K562 (cell line): ENCODE measurements at regions not wholly inside any gene's neighbourhood (a gene's known extent, or its start where the extent isn't known, plus 50 kb on each side); places are given as distances from the start of the nearest gene placed in this dataset.

Experiments used
- ATAC-seq: fragments of 200-7000 bp; cut with Tn5 transposase; 3 replicates; pipeline ENCODE4 v1.9.1; 2020; ENCODE audit warnings: moderate library complexity
- BruUV-seq: library from RNA; stranded (reverse); fragments of 400-500 nt; replicated peaks from 2 replicates; lab custom pipeline; 2021; lab: Mats Ljungman, UMichigan
- CTCF ChIA-PET: fragments of 300-600 bp; formaldehyde crosslinking; extraction: SDS; loops from one replicate; lab custom pipeline; 2021; ENCODE audit warnings: low intra/inter-chr PET ratio; lab: Yijun Ruan, JAX
- POLR2A ChIA-PET: fragments of 300-600, 350-650 bp; sonication (Branson Sonifier 250); formaldehyde crosslinking; extraction: SDS; loops from one replicate; lab custom pipeline; 2021; ENCODE audit warnings: antibody characterized with exemption, inconsistent platforms; lab: Yijun Ruan, JAX
- DNase-seq, 4 experiments: peaks; one replicate each; pipeline versions ENCODE4 v3.0.0 to v3.0.0-alpha.2; 2011 to 2018; ENCODE audit warnings: low spot score in 3 of 4, mixed read lengths in 3 of 4; ENCODE audit errors: extremely low read depth in 1 of 4
- FAIRE-seq: peaks from 2 replicates; lab custom pipeline; 2011; peaks lifted over from hg19 to GRCh38; lab: Jason Lieb, UNC
- H2AFZ ChIP-seq: 2 replicates; pipeline ENCODE4 v1.6.0; 2011; ENCODE audit warnings: low read depth, low read length, control low read depth, inconsistent platforms
- H3K27ac ChIP-seq: fragments of 200-600 bp; 3 replicates; pipeline ENCODE4 v1.8.0; 2011; ENCODE audit warnings: low read depth, mild to moderate bottlenecking, control low read depth, inconsistent platforms, low read length, moderate library complexity, mixed read lengths; ENCODE audit errors: extremely low read depth
- H3K27me3 ChIP-seq, 2 experiments: fragments of 300-600 bp in 1 of 2; 2 replicates in 1 of 2; 3 replicates in 1 of 2; pipeline versions ENCODE4 v1.6.0 to v1.8.0; 2011; ENCODE audit warnings: inconsistent platforms in 2 of 2, low read length in 2 of 2, mild to moderate bottlenecking in 1 of 2, mixed read lengths in 1 of 2, moderate library complexity in 1 of 2; ENCODE audit not compliant: control insufficient read depth in 2 of 2, insufficient read depth in 2 of 2
- H3K36me3 ChIP-seq: fragments of 300-600 bp; 3 replicates; pipeline ENCODE4 v1.8.0; 2011; ENCODE audit warnings: mild to moderate bottlenecking, low read length, inconsistent platforms; ENCODE audit not compliant: control insufficient read depth, insufficient read depth
- H3K4me1 ChIP-seq, 2 experiments: fragments of 200-600 bp in 1 of 2; replicated peaks in 1 of 2; 2 replicates in 1 of 2; 3 replicates in 1 of 2; pipeline versions ENCODE4 v1.5.1 to v1.8.0; 2011; ENCODE audit warnings: inconsistent platforms in 2 of 2, low read length in 2 of 2, mild to moderate bottlenecking in 1 of 2, mixed read lengths in 1 of 2, moderate library complexity in 1 of 2; ENCODE audit not compliant: control insufficient read depth in 2 of 2, insufficient read depth in 2 of 2
- H3K4me2 ChIP-seq: 2 replicates; pipeline ENCODE4 v1.6.1; 2011; ENCODE audit warnings: low read length, control low read depth, inconsistent platforms, mixed read lengths; ENCODE audit not compliant: insufficient read depth
- H3K4me3 ChIP-seq: fragments of 200-600 bp; sonication (generic), shearing (Covaris generic); 2 replicates; pipeline ENCODE4 v1.5.1; 2016; ENCODE audit warnings: control low read depth, inconsistent platforms
- H3K79me2 ChIP-seq: fragments of 200-600 bp; 3 replicates; pipeline ENCODE4 v1.8.0; 2011; ENCODE audit warnings: low read length, inconsistent platforms; ENCODE audit not compliant: control insufficient read depth, insufficient read depth
- H3K9ac ChIP-seq, 2 experiments: 2 replicates each; pipeline versions ENCODE4 v1.6.0 to v1.6.1; 2011; ENCODE audit warnings: low read depth in 2 of 2, low read length in 2 of 2, control low read depth in 1 of 2, inconsistent platforms in 1 of 2, mild to moderate bottlenecking in 1 of 2, mixed read lengths in 1 of 2; ENCODE audit not compliant: insufficient read depth in 1 of 2
- H3K9me1 ChIP-seq: one replicate; pipeline ENCODE4 v1.6.0; 2011; ENCODE audit warnings: inconsistent platforms, mild to moderate bottlenecking, low read length, moderate library complexity; ENCODE audit not compliant: control insufficient read depth, insufficient read depth
- H3K9me3 ChIP-seq: replicated peaks from 2 replicates; pipeline ENCODE4 v1.5.1; 2011; ENCODE audit warnings: low read depth, low read length, inconsistent platforms; ENCODE audit not compliant: control insufficient read depth, insufficient read depth
- H4K20me1 ChIP-seq: replicated peaks from 2 replicates; pipeline ENCODE4 v1.6.1; 2011; ENCODE audit warnings: low read length, inconsistent platforms, mixed read lengths; ENCODE audit not compliant: control insufficient read depth, insufficient read depth
- CTCF ChIP-seq, 3 experiments: IDR thresholded peaks in 2 of 3; conservative IDR thresholded peaks in 1 of 3; 2 replicates each; pipeline ENCODE4 v1.5.1; 2011 to 2012; ENCODE audit warnings: low read length in 3 of 3, mild to moderate bottlenecking in 3 of 3, control low read depth in 2 of 3, improper control_type of control experiment in 1 of 3, inconsistent platforms in 1 of 3, low read depth in 1 of 3, mixed read lengths in 1 of 3, moderate library complexity in 1 of 3; ENCODE audit not compliant: insufficient read depth in 2 of 3
- CTCFL ChIP-seq: IDR thresholded peaks from 2 replicates; pipeline ENCODE4 v1.6.1; 2011; ENCODE audit warnings: borderline replicate concordance, low read depth, mild to moderate bottlenecking, moderate library complexity, low read length; ENCODE audit not compliant: insufficient read depth, poor library complexity, severe bottlenecking
- ZNF551 ChIP-seq: fragments of 250-450 bp; sonication (Bioruptor Pico); IDR thresholded peaks from 2 replicates; pipeline ENCODE4 v1.5.0; 2021; ENCODE audit warnings: mild to moderate bottlenecking, moderate library complexity
- ZNF592 ChIP-seq: fragments of 450-650 bp; IDR thresholded peaks from 2 replicates; pipeline ENCODE4 v1.6.1; 2017; ENCODE audit warnings: antibody characterized with exemption, mild to moderate bottlenecking
- WGBS: fragments of 100-300 bp; shearing (Covaris generic); methylation state at CpG from one replicate; pipeline ENCODE4 v1.1.6; 2016; ENCODE audit warnings: low coverage, mixed read lengths; ENCODE audit not compliant: insufficient coverage; ENCODE audit errors: missing lambda C conversion rate; 5-methylcytosine and 5-hydroxymethylcytosine counted together
- in situ Hi-C: fragments of 300-500 bp; cut with MboI; formaldehyde crosslinking; loops from 4 replicates; pipeline ENCODE4 v1.15.0; 2018; ENCODE audit warnings: inconsistent platforms, mixed read lengths
- intact Hi-C: fragments of 100-400 bp; cut with micrococcal nuclease; formaldehyde crosslinking; loops from 2 replicates; pipeline ENCODE4 v1.14.2; 2022
- TF ChIP-seq, protein P1 (sequence below): fragments of 150-350 bp; IDR thresholded peaks from 2 replicates; pipeline ENCODE4 v1.6.1; 2014; ENCODE audit warnings: low read depth, mild to moderate bottlenecking, low read length, borderline replicate concordance

- POLR2A ChIA-PET, result interaction anchor here (0.7 kb wide), 1 partner anchor 101 kb away, joined by 6 read pairs; no protein-coding TSS in a partner anchor
- H3K9ac ChIP-seq, result 0 out of 4 replicates have a peak overlapping the region, but pooled peaks of 1 of the 2 experiments have one; percentile 23
- WGBS, result 0% methylated on average over 8 of the region's 8 CpGs
- no peak overlapping the region for H3K27ac ChIP-seq
- H3K36me3 ChIP-seq, result no peaks in the 10 kb centered on the region
- ATAC-seq (no peak), DNase-seq (no peak), FAIRE-seq (no peak)
- no peak overlapping the region for H3K4me2 ChIP-seq
- in situ Hi-C loops, result no loop called here
- H3K4me1 ChIP-seq, result no peaks in the 10 kb centered on the region
- H4K20me1 ChIP-seq, result no peaks in the 10 kb centered on the region; the same call in 1 of the 2 replicates
- no peak for TF ChIP-seq ZNF592
- TF ChIP-seq CTCF (IDR thresholded peaks at IDR 0.05 in 2 of 3, conservative IDR thresholded peaks at IDR 0.05 in 1 of 3; ENCODE audit: insufficient read depth in 2 of 3, low read depth in 1 of 3, low read length in 3 of 3), result 0 out of 6 replicates have a peak, but pooled peaks of 2 of the 3 experiments have one; percentile 9 to 11
- TF ChIP-seq, protein P1, sequence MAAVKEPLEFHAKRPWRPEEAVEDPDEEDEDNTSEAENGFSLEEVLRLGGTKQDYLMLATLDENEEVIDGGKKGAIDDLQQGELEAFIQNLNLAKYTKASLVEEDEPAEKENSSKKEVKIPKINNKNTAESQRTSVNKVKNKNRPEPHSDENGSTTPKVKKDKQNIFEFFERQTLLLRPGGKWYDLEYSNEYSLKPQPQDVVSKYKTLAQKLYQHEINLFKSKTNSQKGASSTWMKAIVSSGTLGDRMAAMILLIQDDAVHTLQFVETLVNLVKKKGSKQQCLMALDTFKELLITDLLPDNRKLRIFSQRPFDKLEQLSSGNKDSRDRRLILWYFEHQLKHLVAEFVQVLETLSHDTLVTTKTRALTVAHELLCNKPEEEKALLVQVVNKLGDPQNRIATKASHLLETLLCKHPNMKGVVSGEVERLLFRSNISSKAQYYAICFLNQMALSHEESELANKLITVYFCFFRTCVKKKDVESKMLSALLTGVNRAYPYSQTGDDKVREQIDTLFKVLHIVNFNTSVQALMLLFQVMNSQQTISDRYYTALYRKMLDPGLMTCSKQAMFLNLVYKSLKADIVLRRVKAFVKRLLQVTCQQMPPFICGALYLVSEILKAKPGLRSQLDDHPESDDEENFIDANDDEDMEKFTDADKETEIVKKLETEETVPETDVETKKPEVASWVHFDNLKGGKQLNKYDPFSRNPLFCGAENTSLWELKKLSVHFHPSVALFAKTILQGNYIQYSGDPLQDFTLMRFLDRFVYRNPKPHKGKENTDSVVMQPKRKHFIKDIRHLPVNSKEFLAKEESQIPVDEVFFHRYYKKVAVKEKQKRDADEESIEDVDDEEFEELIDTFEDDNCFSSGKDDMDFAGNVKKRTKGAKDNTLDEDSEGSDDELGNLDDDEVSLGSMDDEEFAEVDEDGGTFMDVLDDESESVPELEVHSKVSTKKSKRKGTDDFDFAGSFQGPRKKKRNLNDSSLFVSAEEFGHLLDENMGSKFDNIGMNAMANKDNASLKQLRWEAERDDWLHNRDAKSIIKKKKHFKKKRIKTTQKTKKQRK, result no peak
- no peak for TF ChIP-seq ZNF551 (CRISPR knock-in tag)
- TF ChIP-seq CTCFL, result peak; percentile 40
- CTCF ChIA-PET, result interaction anchor here (0.6 kb wide), 1 partner anchor 107 kb away, joined by 3 read pairs; no protein-coding TSS in a partner anchor
- intact Hi-C loops, result no loop called here
- no peak overlapping the region for H2AFZ ChIP-seq
- peaks cover 0 to 35% of the 10 kb centered on the region in 2 experiments; a peak in 3 of 5 replicates for H3K27me3 ChIP-seq
- no peaks in the 10 kb centered on the region for H3K79me2 ChIP-seq
- BruUV-seq, result no TSS peak
- H3K9me1 ChIP-seq, result no peaks in the 10 kb centered on the region
- H3K4me3 ChIP-seq, result no peak overlapping the region
- no peaks in the 10 kb centered on the region for H3K9me3 ChIP-seq
Observed at GRCh38 chr1:29496701-29497100, 260.4 kb downstream of the PTPRU start.
